ENCODE measurements at regions not wholly inside any gene's neighbourhood (a gene's known extent, or its start where the extent isn't known, plus 50 kb on each side); places are given as distances from the start of the nearest gene placed in this dataset.
A peak's percentile ranks its signal among the peaks of the same experiment; 100 is the strongest.

- Histone ChIP-seq H3K9me3 (no peaks in the 10 kb centered on the region), H3K4me1 (no peaks in the 10 kb centered on the region), H3K36me3 (no peaks in the 10 kb centered on the region), H3K4me3 (no peak overlapping the region), H3K27me3 (no peaks in the 10 kb centered on the region), H3K27ac (no peak overlapping the region)
- FAIRE-seq, result no peak
- intact Hi-C loops (cut with DNase I), result no loop called here
- ATAC-seq, result no peak
- TF ChIP-seq CTCF (IDR thresholded peaks at IDR 0.05), result no peak
- DNase-seq, result no peak
- WGBS, 2 donors, result 83 to 91% methylated on average over 5 of the region's 5 CpGs
Measured at GRCh38 chr15:70355275-70355795, 257.6 kb upstream of the TLE3 start.

GRCh38 chr15:70354346-70354905 is 256.7 kb upstream of the TLE3 start:
- Histone ChIP-seq H3K4me1 (no peaks in the 10 kb centered on the region), H3K4me3 (no peak overlapping the region), H3K36me3 (no peaks in the 10 kb centered on the region), H3K27ac (no peak overlapping the region), H3K27me3 (no peaks in the 10 kb centered on the region), H3K9me3 (no peaks in the 10 kb centered on the region)
- FAIRE-seq, result no peak
- intact Hi-C loops (cut with DNase I), result no loop called here
- ATAC-seq, result peak in 3 of 4 donors; percentile 12 to 43 (median 15)
- peak in 1 of 6 donors; percentile 46 for DNase-seq
- WGBS, 2 donors, result 56 to 59% methylated on average over 20 of the region's 20 CpGs
- TF ChIP-seq CTCF (IDR thresholded peaks at IDR 0.05), result no peak

GRCh38 chr15:70353606-70354345 is 256.1 kb upstream of the TLE3 start:
- no peak overlapping the region for H3K4me3 ChIP-seq
- DNase-seq (peak in 3 of 6 donors; percentile 46 to 55 (median 53)), ATAC-seq (peak; percentile 62 to 86 (median 72)), FAIRE-seq (no peak)
- intact Hi-C loops (cut with DNase I), result no loop called here
- H3K27me3 ChIP-seq, result no peaks in the 10 kb centered on the region
- TF ChIP-seq CTCF (IDR thresholded peaks at IDR 0.05), result no peak
- H3K4me1 ChIP-seq, result no peaks in the 10 kb centered on the region
- no peaks in the 10 kb centered on the region for H3K36me3 ChIP-seq
- no peak overlapping the region for H3K27ac ChIP-seq
- WGBS, 2 donors, result 68 to 76% methylated on average over 12 of the region's 12 CpGs
- H3K9me3 ChIP-seq, result no peaks in the 10 kb centered on the region

- FAIRE-seq, result no peak
- no peaks in the 10 kb centered on the region for H3K27me3 ChIP-seq
- no peak for ATAC-seq
- TF ChIP-seq CTCF (IDR thresholded peaks at IDR 0.05), result no peak
- DNase-seq, result peak in 1 of 6 donors; percentile 28
- no peak overlapping the region for H3K27ac ChIP-seq
- H3K36me3 ChIP-seq, result no peaks in the 10 kb centered on the region
- 87 to 93% methylated on average over 3 of the region's 3 CpGs for WGBS, 2 donors
- H3K9me3 ChIP-seq, result no peaks in the 10 kb centered on the region
- no peak overlapping the region for H3K4me3 ChIP-seq
- no peaks in the 10 kb centered on the region for H3K4me1 ChIP-seq
- intact Hi-C loops (cut with DNase I), result no loop called here
Measured at GRCh38 chr15:70351941-70352774, 254.4 kb upstream of the TLE3 start.
